Endothelial cell of umbilical vein (primary cell): ENCODE measurements at regions not wholly inside any gene's neighbourhood (a gene's known extent, or its start where the extent isn't known, plus 50 kb on each side); places are given as distances from the start of the nearest gene placed in this dataset.

Experiments used
- CTCF ChIP-seq, 2 donors: IDR thresholded peaks; 1 replicate in 1 of 2; 2 replicates in 1 of 2; pipeline ENCODE4 v1.5.1; 2011; ENCODE audit warnings: low read length in 2 of 2, mild to moderate bottlenecking in 2 of 2, moderate library complexity in 2 of 2, control low read depth in 1 of 2, inconsistent platforms in 1 of 2, low read depth in 1 of 2; ENCODE audit not compliant: insufficient read depth in 1 of 2; ENCODE audit errors: extremely low read depth in 1 of 2
- EZH2 ChIP-seq: IDR thresholded peaks from 2 replicates; pipeline ENCODE4 v1.6.1; 2012; ENCODE audit warnings: borderline replicate concordance, low read depth, mild to moderate bottlenecking, moderate library complexity, low read length, inconsistent platforms; ENCODE audit not compliant: severe bottlenecking
- FOS ChIP-seq: IDR thresholded peaks from 2 replicates; pipeline ENCODE4 v1.6.1; 2011; ENCODE audit warnings: mild to moderate bottlenecking, low read length, moderate library complexity, borderline replicate concordance; ENCODE audit not compliant: insufficient read depth

GRCh38 chr1:230588323-230588746 lies 53.9 kb upstream of the COG2 start:
- TF ChIP-seq CTCF (IDR thresholded peaks at IDR 0.05; ENCODE audit: extremely low read depth in 1 of 2, insufficient read depth in 1 of 2, low read depth in 1 of 2, low read length in 2 of 2) (no peak), FOS (no peak), EZH2 (no peak)
